ENCODE measurements at regions not wholly inside any gene's neighbourhood (a gene's known extent, or its start where the extent isn't known, plus 50 kb on each side); places are given as distances from the start of the nearest gene placed in this dataset.

DNA sequence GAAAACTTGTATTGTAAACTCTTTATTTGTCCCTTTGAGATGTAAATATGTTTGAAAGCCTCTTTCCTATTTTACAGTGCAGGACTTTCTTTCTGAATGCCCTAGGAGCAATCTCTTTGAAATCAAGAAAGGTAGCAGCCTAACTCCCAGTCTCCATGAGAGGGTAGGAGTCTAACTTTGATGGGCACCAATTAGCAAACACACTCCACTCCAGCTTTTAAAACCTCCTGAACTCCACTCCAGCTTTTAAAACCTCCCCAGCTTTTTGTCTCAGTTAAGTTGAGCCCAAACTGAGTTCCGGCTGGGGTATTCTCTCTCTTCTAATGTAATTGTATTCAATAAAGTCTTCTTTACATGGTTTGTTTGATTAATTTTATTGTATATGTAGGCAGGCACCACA lies 493.7 kb upstream of the CDH7 start:
- TF ChIP-seq ZNF274 (IDR thresholded peaks at IDR 0.05; ENCODE audit: low read depth, low read length) = no peak
- TF ChIP-seq YY1 (IDR thresholded peaks at IDR 0.05; ENCODE audit: insufficient read depth, insufficient read length) = no peak
- TF ChIP-seq SUZ12 (IDR thresholded peaks at IDR 0.05; ENCODE audit: extremely low read depth, insufficient read depth, insufficient read length) = no peak
